K562 (cell line): ENCODE measurements at regions not wholly inside any gene's neighbourhood (a gene's known extent, or its start where the extent isn't known, plus 50 kb on each side); places are given as distances from the start of the nearest gene placed in this dataset.
"Not testable (repeated sequence)": the region's sequence is repeated elsewhere in the genome, so short reads cannot be mapped to it uniquely, and the experiment has no call there.

Experiments
- CHD1 ChIP-seq: fragments of 200-600 bp; sonication (generic); IDR thresholded peaks from one replicate; pipeline ENCODE4 v1.6.1; 2012; ENCODE audit warnings: mild to moderate bottlenecking, moderate library complexity, low read length, inconsistent platforms
- GABPB1 ChIP-seq: sonication (generic); formaldehyde crosslinking; IDR thresholded peaks from 2 replicates; pipeline ENCODE4 v1.8.0; 2022; ENCODE audit warnings: mild to moderate bottlenecking, missing genetic modification reagents
- KDM2B ChIP-seq: fragments of 250-450 bp; sonication (Bioruptor Pico); IDR thresholded peaks from 2 replicates; pipeline ENCODE4 v1.8.0; 2021; ENCODE audit warnings: mild to moderate bottlenecking, moderate library complexity
- LEF1 ChIP-seq: fragments of 450-650 bp; IDR thresholded peaks from 2 replicates; pipeline ENCODE4 v1.6.1; 2016; ENCODE audit warnings: mild to moderate bottlenecking
- MYC ChIP-seq, 2 experiments: fragments of 250-450 bp in 1 of 2; sonication (Bioruptor Pico) in 1 of 2; IDR thresholded peaks; 2 replicates each; pipeline versions ENCODE4 v1.5.1 to v1.6.1; 2012 to 2021; ENCODE audit warnings: low read depth in 2 of 2, borderline replicate concordance in 1 of 2, improper control_type of control experiment in 1 of 2, low read length in 1 of 2, mild to moderate bottlenecking in 1 of 2, moderate library complexity in 1 of 2
- NKRF ChIP-seq: fragments of 450-650 bp; IDR thresholded peaks from 2 replicates; pipeline ENCODE4 v1.6.1; 2016; ENCODE audit warnings: borderline replicate concordance
- POLR2G ChIP-seq: fragments of 200-400 bp; formaldehyde crosslinking; IDR thresholded peaks from 2 replicates; pipeline ENCODE4 v1.6.1; 2017; ENCODE audit warnings: low read depth, mild to moderate bottlenecking, antibody characterized with exemption, low read length, moderate library complexity
- SAP30 ChIP-seq: fragments of 200-600 bp; sonication (generic); IDR thresholded peaks from 2 replicates; pipeline ENCODE4 v1.6.1; 2012; ENCODE audit warnings: borderline replicate concordance, low read depth, mild to moderate bottlenecking, moderate library complexity, low read length, control low read depth, inconsistent platforms; ENCODE audit not compliant: insufficient read depth, poor library complexity, severe bottlenecking
- ZBTB17 ChIP-seq: fragments of 450-650 bp; formaldehyde crosslinking; IDR thresholded peaks from 2 replicates; pipeline ENCODE4 v1.4.0; 2020; ENCODE audit warnings: mild to moderate bottlenecking
- ZFPM2 ChIP-seq: fragments of 250-450 bp; sonication (Bioruptor Pico); IDR thresholded peaks from 2 replicates; pipeline ENCODE4 v1.5.1; 2022; ENCODE audit warnings: mild to moderate bottlenecking
- ZNF143 ChIP-seq: sonication (generic); formaldehyde crosslinking; IDR thresholded peaks from 2 replicates; pipeline ENCODE4 v1.9.0; 2022; ENCODE audit warnings: mild to moderate bottlenecking, missing genetic modification reagents
- ZNF318 ChIP-seq, 2 experiments: fragments of 450-650 bp; IDR thresholded peaks; 2 replicates each; pipeline ENCODE4 v1.6.1; 2016; ENCODE audit warnings: mild to moderate bottlenecking in 2 of 2, borderline replicate concordance in 1 of 2, low read depth in 1 of 2, moderate library complexity in 1 of 2
- TF ChIP-seq, protein P1 (sequence below), 2 experiments: fragments of 450-650 bp in 1 of 2; IDR thresholded peaks; 2 replicates each; pipeline ENCODE4 v1.6.1; 2011 to 2017; ENCODE audit warnings: low read depth in 2 of 2, antibody characterized with exemption in 1 of 2, borderline replicate concordance in 1 of 2, low read length in 1 of 2, mild to moderate bottlenecking in 1 of 2, mixed read lengths in 1 of 2; ENCODE audit not compliant: control insufficient read depth in 1 of 2

DNA sequence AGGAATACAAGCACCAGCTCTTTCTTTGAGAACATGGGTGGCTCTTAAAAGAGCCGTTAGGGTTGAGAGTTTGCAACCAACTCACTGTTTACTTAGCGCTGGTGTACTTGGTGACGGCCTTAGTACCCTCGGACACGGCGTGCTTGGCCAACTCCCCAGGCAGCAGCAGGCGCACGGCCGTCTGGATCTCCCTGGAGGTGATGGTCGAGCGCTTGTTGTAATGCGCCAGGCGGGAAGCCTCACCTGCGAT lies 115.3 kb upstream of the PRSS16 start (continued):
- 0 out of 4 replicates have a peak, but pooled peaks of 1 of the 2 experiments have one; percentile 2 for TF ChIP-seq ZNF318 (IDR thresholded peaks at IDR 0.05; ENCODE audit: borderline replicate concordance in 1 of 2, low read depth in 1 of 2)
- TF ChIP-seq SAP30: peak; percentile 94
- peak; percentile 50; the same call in 1 of the 2 replicates for TF ChIP-seq POLR2G
- TF ChIP-seq, protein P1, sequence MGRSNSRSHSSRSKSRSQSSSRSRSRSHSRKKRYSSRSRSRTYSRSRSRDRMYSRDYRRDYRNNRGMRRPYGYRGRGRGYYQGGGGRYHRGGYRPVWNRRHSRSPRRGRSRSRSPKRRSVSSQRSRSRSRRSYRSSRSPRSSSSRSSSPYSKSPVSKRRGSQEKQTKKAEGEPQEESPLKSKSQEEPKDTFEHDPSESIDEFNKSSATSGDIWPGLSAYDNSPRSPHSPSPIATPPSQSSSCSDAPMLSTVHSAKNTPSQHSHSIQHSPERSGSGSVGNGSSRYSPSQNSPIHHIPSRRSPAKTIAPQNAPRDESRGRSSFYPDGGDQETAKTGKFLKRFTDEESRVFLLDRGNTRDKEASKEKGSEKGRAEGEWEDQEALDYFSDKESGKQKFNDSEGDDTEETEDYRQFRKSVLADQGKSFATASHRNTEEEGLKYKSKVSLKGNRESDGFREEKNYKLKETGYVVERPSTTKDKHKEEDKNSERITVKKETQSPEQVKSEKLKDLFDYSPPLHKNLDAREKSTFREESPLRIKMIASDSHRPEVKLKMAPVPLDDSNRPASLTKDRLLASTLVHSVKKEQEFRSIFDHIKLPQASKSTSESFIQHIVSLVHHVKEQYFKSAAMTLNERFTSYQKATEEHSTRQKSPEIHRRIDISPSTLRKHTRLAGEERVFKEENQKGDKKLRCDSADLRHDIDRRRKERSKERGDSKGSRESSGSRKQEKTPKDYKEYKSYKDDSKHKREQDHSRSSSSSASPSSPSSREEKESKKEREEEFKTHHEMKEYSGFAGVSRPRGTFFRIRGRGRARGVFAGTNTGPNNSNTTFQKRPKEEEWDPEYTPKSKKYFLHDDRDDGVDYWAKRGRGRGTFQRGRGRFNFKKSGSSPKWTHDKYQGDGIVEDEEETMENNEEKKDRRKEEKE (IDR thresholded peaks at IDR 0.05; ENCODE audit: borderline replicate concordance in 1 of 2, control insufficient read depth in 1 of 2, low read depth in 2 of 2, low read length in 1 of 2): 0 out of 4 replicates have a peak, but pooled peaks of 1 of the 2 experiments have one; percentile 6
- peak; percentile 24; the same call in 1 of the 2 replicates for TF ChIP-seq GABPB1 (CRISPR knock-in tag)
- TF ChIP-seq KDM2B (CRISPR knock-in tag): 0 out of 2 replicates have a peak, but pooled peaks have one; percentile 60
- TF ChIP-seq LEF1: peak; percentile 23; the same call in 1 of the 2 replicates
- peak; percentile 100 for TF ChIP-seq CHD1
- 0 out of 2 replicates have a peak, but pooled peaks have one; percentile 16 for TF ChIP-seq ZFPM2
- 0 out of 2 replicates have a peak, but pooled peaks have one; percentile 55 for TF ChIP-seq ZBTB17 (CRISPR knock-in tag)
- TF ChIP-seq ZNF143: 0 out of 2 replicates have a peak, but pooled peaks have one; percentile 10
- peak; percentile 64; the same call in 1 of the 2 replicates for TF ChIP-seq NKRF
- not testable (repeated sequence) for TF ChIP-seq MYC (IDR thresholded peaks at IDR 0.05; ENCODE audit: low read depth, low read length)
- TF ChIP-seq MYC (CRISPR knock-in tag; IDR thresholded peaks at IDR 0.05; ENCODE audit: borderline replicate concordance, low read depth): peak; percentile 78; the same call in 1 of the 2 replicates
